HG03108 (cell line): ENCODE measurements at regions not wholly inside any gene's neighbourhood (a gene's known extent, or its start where the extent isn't known, plus 50 kb on each side); places are given as distances from the start of the nearest gene placed in this dataset.

Experiments
- ATAC-seq: cut with Tn5 transposase; IDR thresholded peaks from one replicate; pipeline ENCODE4 v1.9.1; 2021; ENCODE audit warnings: moderate library complexity; ENCODE audit not compliant: unreplicated experiment

DNA sequence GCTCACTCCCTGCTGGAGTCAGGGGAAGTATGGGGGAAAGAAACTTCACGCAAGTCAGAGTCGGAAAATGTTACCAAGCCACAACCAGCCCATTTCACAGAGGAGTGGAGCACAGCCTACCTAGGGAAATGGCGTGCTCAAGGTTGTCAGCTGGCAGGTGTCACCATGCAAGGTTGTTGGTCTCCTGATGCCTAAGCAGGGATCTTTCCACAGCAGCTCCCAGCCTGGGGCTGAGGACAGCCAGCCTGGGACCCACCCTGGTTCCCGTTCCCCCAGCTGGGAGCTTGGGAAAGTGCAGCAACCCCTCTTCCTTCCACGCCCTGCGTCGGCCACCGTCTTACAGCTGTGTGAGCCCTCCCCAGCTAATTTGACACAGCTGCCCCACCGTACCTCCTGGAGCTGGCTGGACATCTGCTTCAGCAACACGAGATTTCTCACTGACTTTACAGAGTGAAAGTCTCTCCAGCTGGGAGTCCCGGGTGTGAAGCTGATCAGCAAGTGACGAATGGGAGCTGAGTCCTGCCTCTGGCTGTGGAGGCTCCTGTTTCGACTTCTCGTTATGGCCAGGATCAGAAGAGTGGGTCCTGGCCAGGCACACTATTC is 224.6 kb upstream of the RAB4A start:
- no peak for ATAC-seq

DNA sequence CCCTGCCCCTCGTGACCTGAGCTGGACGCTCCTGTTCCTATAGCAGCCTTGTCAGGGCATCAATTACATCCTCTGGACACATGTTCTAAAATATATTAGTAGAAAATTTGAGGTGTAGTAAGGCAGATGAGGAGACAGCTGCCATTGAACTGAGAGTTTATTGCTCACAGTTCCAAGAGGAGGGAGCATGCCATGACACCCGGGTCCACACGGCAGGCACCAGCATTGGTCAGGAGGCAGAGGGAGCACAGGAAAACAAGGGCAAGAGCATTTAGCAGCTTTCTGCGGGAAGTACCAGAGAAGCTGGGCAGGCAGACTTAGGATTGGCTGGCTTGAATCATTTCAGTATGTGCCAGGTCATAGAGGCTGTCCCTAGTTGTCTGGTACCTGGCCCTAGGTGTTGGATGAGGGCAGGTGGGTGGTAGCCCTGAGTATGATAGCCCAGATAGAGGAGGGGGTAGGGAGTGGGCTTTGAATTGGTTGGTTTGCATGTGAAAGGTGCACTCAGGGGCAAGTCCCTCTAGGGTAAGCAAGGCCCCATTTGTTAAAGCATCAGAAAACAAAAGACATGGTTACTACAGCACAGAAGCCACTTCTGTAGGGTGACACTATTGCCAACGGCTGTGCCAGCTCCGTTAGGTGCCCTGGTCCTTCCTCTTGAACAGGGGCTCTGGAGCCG is 223.6 kb upstream of the RAB4A start:
- ATAC-seq = no peak

DNA sequence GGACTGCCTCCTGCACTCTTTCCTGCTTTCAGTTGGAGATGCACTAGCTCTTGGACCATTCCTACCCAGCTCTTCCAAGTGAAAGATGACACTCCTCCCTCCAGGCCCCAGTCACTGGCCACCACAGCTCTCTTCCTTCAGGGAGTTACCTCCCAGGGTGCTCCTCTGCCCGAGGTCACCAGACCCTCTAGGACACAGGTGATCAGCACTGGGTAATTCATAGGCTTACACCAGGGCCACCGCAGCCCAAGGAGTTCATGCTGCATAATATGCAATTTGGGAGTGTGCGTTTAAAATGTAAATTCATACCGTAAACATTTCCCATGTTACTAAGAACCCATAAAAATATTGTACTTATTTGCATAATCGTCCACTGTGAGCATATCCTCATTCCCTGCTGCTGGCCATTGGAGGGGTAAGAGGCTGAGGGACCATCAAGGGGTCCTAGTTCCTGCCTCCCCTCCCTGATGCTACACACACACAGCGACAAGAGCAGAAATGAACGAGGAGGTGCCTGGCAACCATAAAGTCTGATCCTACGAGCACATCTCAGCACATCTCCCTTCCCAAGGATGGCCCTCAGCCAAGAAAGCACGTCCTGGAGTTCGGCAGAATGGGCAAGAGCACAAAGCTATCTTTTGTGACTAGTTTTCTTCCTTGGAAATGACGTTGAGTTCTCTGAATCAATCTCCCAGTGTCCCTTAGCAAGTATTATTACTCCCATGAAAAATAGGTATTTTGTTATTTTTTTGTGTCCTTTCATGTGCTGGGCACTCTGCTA is 222.9 kb upstream of the RAB4A start:
- no peak for ATAC-seq

DNA sequence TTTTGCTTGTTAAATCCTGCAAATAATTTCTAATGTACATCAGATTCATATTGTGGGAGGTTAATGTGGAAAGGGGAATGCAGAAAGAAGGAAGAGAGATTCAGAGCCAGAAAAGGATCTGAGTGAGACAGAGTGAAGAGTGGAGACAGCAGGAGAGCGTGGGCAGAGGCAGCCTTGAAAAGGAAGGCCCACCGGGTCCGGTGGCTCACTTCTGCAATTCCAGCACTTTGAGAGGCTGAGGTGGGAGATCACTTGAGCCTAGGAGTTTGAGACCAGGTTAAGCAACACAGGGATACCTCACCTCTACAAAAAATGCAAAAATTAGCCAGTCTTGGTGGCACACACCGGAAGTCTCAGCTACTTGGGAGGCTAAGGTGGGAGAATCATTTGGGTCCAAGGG is 222.0 kb upstream of the RAB4A start:
- no peak for ATAC-seq

- no peak for ATAC-seq
Observed at GRCh38 chr1:229056046-229056445, 214.9 kb upstream of the RAB4A start.

- ATAC-seq = no peak
Observed at GRCh38 chr1:229058111-229058561, 212.8 kb upstream of the RAB4A start.

DNA sequence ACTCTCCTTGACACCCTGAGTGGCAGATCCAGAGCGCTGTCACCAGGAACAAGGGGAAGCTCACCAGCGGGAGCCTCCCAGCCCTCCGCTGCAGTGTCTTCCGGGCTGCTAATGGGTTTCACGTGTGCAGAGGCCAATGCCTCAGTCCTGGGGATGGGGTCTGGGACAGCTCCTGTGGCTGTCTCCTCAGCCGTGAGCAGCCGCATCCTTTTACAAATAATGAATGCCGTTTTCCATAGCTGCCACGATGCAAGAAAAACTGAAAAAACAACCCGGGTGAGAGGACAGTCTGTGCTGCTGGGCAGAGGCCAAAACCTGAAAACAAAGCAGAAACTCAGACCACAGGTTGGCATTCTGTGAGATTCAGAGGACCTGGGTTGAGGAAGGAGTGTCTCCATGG is 212.2 kb upstream of the RAB4A start:
- ATAC-seq = no peak

GRCh38 chr1:229059671-229060539 is 211.0 kb upstream of the RAB4A start:
- ATAC-seq = no peak

GRCh38 chr1:229062135-229062534 is 208.8 kb upstream of the RAB4A start:
- no peak for ATAC-seq

DNA sequence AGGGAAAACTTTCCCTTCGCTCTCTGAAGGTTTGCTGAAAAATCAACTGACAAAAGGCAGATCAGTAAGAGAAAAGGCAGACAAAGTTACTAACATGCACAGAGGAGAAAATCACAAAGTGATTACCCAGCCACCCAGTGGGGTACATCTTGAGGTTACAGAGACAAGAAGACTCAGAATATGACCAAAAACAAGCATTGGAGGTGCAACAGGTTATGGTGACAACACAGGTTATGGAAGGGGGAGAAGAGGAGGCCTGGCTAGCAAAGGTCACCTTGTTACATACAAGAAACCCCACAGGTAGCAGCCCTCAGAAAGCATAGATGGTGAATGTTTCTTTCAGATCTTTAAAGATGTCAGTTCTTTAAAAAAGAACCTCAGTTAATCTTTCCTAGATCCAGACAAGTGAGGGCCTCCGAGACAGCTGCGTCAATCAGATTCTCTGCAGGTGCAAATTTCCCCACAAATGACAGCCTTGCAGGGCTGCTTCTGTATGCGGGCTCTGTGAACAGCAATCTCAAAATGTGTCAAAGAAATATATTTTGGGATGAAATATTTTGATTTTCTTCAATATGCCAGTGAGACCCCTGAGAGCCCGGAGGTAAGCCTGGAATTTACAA is 207.6 kb upstream of the RAB4A start:
- no peak for ATAC-seq

DNA sequence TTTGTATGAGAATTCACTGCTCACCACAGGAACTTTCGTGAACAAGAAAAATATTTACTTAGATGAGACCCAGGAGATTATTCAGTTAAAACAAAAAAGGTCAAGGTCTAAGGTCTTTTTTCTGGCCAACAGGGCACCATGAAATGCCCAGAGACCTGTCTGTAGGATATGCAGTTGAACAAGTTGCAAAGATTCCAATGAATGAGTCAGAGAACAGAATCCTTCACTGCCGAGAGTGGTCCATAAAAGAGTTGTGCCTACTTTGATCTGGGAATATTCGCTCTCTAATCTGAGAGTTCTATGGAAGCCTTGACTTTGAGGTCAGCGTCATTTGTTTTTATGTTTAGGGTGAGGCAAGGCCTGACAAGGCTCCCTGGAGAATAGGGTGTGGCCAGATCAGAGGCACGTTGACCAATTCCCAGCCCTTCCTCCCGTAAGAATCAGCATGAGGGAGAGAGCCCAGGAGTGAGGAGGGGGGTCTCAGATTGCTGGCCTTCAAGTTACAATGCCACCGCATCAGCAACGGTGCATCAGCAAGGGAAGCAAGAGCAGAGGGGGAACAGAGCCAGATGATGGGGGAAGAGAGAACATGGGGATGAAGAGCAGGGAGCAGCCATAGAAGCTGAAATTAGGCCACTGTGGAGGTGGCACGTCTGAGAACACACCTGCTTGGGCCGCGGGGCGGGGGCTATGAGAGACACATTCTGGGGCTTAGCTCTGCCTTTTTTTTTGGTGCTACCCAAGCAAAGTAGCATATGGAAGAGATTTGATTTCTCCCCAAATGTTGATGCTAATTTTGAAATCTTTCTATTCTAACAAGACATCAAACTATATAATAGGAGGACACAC is 206.4 kb upstream of the RAB4A start:
- ATAC-seq = no peak

DNA sequence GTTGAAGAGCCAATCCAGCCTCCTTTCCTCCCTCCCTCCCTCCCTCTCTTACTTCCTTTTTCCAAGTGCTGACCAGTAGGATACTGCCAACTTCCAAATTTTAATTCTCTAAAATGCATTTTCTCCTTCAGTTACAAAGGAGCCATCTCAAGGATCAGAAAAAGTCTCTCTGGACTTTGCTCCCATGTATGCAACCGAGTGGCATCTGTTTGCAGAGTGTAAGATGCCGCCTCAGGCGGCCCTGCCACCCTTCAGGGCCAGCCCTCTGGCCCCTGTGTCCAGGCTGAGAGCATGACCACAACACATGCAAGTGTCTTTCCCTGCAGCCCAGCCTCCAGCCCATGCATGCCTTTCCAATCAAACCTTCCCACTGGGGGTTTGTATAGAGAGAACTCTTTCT is 205.3 kb upstream of the RAB4A start:
- no peak for ATAC-seq

DNA sequence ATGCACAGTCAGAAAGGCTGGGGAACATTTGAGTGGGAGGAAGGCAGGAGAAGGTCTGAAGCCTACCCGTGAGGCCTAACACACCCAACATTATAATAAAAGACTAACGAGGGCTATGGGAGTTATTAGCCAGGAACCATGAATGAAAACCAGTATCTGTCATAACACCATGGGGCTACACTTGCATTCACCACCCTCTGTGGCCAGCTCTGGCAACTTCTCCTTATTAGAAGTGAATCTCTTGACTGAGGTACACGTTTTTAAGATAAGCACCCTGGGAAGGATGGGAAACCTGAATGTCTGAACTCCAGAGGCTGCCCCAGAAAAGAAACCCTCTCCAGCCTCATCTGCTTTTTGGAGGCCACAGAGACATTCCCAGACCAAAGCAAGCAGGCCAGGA is 204.3 kb upstream of the RAB4A start:
- ATAC-seq = no peak

GRCh38 chr1:229067546-229067945 is 203.4 kb upstream of the RAB4A start:
- no peak for ATAC-seq

DNA sequence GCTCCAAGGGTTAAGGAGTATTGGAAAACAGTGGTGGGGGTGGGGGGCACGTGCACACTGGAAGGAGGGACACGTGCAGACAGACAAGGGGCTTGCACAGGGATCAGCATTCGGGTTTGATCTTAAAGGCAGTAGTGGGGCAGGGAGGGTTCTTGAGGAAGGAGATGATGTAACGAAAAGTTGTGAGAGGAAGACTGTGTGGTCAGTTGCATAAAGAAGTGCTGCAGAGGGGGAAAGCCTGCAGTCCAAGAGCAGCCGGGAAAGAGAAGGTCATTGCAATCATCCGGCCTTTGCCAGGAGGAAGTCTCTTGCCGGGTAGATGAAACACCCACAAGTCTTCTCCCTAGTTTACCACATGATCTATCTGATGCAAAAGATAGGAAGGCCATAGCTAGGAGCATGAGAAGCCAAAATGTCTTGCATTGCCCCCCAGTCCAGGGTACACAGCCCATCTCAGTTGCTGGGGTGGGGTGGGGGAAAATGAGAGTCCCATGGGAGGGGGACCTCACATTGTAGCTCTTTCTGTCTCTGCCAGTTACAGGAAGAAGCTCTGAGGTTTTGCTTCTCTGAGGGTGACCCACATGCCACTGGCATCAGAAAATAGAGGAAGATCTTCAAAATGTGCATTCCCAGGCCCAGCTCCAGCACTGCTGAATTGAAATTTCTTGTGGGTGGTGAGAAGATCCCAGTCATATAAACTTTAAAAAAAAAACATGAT is 202.5 kb upstream of the RAB4A start:
- ATAC-seq = no peak

GRCh38 chr1:229069176-229069575 is 201.7 kb upstream of the RAB4A start:
- no peak for ATAC-seq

DNA sequence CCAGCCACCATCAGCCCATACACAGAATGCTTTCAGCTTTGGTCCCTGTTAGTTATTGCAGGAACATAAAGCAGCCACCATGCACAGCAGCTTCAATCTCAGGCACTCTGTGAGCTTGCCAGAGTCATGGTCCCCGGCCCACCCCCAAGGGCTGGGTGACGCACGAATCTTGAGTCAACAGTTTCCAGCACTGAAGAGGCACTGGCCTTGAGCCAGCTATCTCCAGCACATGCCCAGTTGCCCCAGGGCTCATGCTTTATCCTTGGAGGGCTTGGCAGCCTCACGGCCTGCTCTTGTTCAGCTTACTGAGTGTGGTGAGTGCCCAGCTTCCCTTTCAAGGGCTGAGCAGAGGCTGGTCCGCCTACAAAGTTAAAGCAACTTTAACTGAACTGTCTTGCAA is 200.7 kb upstream of the RAB4A start:
- ATAC-seq = no peak

DNA sequence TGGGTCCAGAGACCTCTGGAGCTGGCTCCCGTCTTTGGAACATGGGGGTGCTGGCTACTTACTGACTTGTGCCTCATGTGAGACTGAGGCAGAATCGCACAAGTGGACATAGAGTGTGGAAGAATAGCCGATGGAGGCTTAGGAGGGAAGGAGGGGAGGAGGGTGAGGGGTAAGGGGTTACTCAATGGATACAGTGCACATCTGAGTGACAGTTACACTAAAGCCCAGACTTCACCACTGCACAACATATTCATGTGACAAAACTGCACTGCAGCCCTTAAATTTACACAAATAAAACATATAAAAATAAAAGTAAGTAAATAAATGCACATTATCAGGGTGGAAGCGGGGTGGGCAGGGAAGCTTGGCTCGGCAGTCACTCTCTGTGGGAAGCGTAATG is 197.7 kb upstream of the RAB4A start:
- no peak for ATAC-seq

GRCh38 chr1:229075217-229075616 is 195.7 kb upstream of the RAB4A start:
- ATAC-seq = no peak
